Activated CD4-positive, CD25-positive, alpha-beta regulatory T cell treated with anti-CD3 and anti-CD28 coated beads, Interleukin-2, amount 50 U/mL, for 72 hours (primary cell): ENCODE measurements at regions not wholly inside any gene's neighbourhood (a gene's known extent, or its start where the extent isn't known, plus 50 kb on each side); places are given as distances from the start of the nearest gene placed in this dataset.
"Not testable (repeated sequence)": the region's sequence is repeated elsewhere in the genome, so short reads cannot be mapped to it uniquely, and the experiment has no call there.

Experiments used
- DNase-seq: peaks from one replicate; pipeline ENCODE4 v3.0.0; 2021

DNA sequence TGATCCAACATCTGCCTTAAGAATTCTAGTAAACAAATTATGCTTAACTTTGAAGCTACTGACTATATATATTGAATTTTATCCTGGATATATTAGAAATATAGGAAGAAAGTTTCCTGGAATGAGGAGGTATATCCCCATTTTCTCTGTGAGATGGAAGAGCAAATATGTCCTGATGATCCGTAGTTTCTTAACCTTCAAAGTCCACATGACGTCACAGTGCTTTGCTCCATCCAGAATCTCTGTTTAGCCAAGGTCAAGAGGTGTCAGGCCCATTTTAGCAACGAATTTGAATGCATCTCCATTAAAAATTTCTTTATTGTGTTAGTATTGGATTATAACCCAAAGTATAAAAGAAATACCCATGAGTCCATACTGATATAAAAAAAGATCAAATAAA, 162.5 kb downstream of the PRL start:
- DNase-seq, result no peak

- no peak for DNase-seq
Measured at GRCh38 chr6:22135395-22135794, 161.4 kb downstream of the PRL start.

GRCh38 chr6:22140736-22141135, 156.1 kb downstream of the PRL start:
- DNase-seq, result not testable (repeated sequence)

DNA sequence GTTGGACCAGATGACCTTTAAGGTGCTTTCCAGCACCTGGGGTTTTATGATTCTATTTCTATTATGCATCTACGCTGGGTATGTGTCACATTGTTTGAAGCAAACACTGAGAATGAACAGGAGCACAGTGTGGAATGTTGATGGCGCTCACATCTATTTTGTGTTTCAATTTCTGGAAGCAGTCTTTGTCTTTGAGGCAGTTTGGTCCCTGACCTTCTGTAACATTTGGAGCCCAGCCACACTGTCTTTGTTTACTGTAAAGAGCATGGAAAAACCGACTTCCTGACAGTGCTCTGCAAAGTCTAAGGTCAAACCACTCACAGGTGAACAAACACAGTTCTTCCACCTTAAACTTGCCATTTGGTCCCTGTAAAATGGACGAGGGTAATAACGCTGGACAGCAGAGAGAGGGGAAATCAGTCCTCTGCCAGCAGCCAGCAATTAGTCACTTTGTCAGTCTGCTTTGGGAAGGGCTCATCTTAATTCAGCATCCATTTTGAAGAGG, 155.5 kb downstream of the PRL start:
- no peak for DNase-seq

GRCh38 chr6:22142856-22143255, 154.0 kb downstream of the PRL start:
- no peak for DNase-seq

GRCh38 chr6:22145376-22145775, 151.5 kb downstream of the PRL start:
- no peak for DNase-seq

GRCh38 chr6:22145823-22146677, 150.8 kb downstream of the PRL start:
- DNase-seq, result no peak

DNA sequence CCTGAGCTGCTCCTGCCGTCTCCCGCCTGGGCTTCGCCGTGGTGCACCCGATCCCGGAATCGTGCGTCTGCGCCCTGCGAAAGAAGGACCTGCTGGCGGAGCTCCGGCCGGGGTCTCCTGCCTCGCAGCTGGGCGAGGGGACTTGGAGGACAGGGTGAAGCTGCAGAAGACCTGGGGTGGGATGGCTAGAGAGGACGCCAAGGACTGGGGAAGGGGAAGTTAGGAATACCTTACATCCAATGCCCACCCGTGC, 150.2 kb downstream of the PRL start:
- no peak for DNase-seq

DNA sequence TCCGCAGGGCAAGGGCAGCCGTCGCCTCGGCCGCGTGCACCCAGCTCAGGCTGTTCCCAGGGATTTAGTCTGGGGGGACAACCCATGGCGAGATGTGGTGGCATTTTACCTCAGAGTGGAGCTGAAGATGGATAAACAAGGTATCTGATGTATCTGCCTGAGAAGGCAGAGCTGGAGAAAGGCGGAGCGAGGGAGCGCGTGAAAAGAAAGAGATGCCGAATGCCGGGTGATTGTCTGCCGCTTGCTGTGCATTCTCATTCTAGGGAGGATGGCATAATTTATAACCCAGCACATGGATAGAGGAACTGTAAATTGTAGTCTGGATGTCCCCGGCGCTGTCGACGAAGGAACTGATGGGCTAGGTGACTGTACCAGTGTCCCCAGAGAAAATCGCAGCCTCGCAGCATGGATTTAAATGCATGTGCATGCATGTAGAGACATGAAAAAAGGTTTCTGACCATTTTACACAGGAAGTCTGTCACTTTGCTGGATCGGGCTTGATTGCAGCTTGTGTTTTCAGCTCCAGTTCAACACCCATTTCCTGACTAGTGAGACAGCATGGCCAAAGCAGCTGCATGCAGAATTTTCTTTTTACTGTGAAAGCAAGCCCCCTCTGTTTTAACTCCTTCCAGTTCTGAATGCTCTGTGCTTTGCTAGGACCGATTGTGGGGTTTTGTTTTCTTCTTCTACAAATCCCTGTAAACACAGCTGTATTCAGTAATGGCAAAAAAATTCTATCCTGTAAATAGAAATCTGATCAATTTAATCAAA, 149.7 kb downstream of the PRL start:
- no peak for DNase-seq

- no peak for DNase-seq
Measured at GRCh38 chr6:22147921-22148776, 148.7 kb downstream of the PRL start.

GRCh38 chr6:22149096-22149495, 147.7 kb downstream of the PRL start:
- DNase-seq, result no peak

- no peak for DNase-seq
Measured at GRCh38 chr6:22149501-22150367, 147.1 kb downstream of the PRL start.

GRCh38 chr6:22150368-22151035, 146.3 kb downstream of the PRL start:
- no peak for DNase-seq

DNA sequence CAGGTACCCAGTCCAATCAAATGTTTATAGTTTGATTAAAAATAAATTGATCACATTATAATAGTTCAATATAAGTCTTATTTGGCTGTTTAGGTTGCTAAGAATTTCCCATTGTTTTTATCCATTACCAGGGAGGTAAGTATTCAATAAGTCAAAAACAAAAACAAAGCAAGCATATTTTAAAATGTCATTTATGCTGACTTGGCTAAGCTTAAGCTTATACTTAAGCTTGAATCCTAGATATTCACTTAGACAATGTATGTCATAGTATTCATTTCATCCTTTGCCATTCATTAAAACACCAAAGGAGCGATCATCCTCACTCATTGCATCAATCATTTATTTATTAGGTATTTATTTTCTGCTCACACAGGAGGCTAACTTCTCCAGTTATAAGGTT, 144.9 kb downstream of the PRL start:
- DNase-seq, result no peak

GRCh38 chr6:22152841-22153240, 144.0 kb downstream of the PRL start:
- no peak for DNase-seq

GRCh38 chr6:22153384-22154158, 143.3 kb downstream of the PRL start:
- DNase-seq, result no peak

- DNase-seq, result no peak
Measured at GRCh38 chr6:22155551-22155950, 141.3 kb downstream of the PRL start.

DNA sequence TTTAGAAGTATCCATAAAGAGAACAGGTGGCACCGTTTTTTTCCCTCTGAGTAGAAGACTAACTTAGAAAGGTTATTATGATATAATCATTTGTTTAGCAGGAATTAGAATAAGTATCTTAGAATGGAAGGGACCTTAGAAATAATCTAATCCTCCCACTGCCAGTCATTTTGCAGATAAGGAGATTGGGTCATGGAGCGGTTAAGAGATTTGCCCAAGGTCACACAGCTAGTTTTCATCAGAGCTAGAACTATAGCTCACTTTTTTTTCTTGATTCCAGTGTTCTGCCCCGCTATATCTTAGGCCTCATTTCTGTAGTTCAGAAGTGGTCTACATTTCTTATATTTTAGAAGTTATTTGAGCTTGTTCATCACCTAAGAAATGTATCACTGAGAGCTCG, 139.6 kb downstream of the PRL start:
- no peak for DNase-seq

DNA sequence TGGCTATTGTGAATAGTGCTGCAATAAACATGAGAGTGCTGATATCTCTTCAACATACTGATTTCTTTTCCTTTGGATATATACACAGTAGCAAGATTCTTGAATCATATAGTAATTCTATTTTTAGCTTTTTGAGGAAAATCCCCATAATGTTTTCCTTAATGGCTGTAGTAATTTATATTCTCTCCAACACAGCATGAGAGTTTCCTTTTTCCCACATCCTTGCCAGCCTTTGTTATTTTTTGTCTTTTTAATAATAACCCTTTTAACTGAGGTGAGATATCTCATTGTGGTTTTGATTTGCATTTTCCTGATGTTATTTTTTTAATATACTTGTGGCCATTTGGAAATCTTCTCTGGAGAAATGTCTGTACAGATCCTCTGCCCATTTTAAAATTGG, 132.6 kb downstream of the PRL start:
- no peak for DNase-seq

- not testable (repeated sequence) for DNase-seq
Measured at GRCh38 chr6:22171006-22171405, 125.8 kb downstream of the PRL start.

GRCh38 chr6:22171885-22172284, 125.0 kb downstream of the PRL start:
- DNase-seq, result not testable (repeated sequence)
